ENCODE measurements at regions not wholly inside any gene's neighbourhood (a gene's known extent, or its start where the extent isn't known, plus 50 kb on each side); places are given as distances from the start of the nearest gene placed in this dataset.

- ATAC-seq (no peak), DNase-seq (no peak)
These were observed 234.9 kb downstream of the OPA1 start for GRCh38 chr3:193827871-193828270.

DNA sequence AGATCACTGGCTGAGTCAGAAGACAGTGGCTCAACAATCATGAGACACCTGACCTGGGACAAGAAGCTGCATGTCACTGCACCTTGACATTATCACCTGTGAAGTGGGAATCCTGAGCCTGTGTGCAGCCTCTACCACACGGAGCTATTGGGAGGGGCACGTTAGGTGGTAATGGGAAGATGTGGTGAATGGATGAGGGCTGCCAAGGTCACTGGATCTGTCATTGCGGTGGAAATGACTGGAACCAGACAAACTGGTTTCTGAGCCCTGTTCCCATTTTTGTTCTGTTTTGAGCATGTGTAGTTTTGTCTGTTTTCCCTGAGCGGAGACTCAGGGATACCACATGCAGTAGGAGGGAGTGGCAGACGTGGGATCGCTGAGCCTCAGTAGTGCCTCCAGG is 235.5 kb downstream of the OPA1 start:
- no peak for DNase-seq
- ATAC-seq, result no peak

DNA sequence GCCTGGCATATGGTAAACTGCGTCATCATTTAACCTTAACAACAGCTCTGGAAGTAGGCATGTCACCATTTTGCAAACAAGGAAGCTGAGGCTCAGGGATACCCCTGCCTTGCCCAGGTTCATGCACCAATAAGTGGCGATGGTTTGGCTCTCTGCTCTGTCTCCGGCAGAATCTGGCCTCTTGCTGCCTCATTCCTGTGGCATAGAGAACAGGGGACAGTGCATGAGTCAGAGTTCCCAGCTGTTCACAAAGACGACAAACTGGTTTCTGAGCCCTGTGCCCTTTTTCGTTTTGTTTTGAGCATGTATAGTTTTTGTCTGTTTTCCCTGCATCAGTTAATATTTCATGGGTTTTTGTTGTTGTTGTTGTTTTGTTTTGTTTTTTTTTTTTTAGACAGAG is 236.8 kb downstream of the OPA1 start:
- no peak for DNase-seq
- no peak for ATAC-seq

- DNase-seq, result no peak
- ATAC-seq, result no peak
These were observed 237.8 kb downstream of the OPA1 start for GRCh38 chr3:193830791-193831191.

- ATAC-seq, result no peak
- no peak for DNase-seq
These were observed 238.8 kb downstream of the OPA1 start for GRCh38 chr3:193831495-193832455.

- DNase-seq (no peak), ATAC-seq (no peak)
These were observed 239.9 kb downstream of the OPA1 start for GRCh38 chr3:193832833-193833413.

- DNase-seq (no peak), ATAC-seq (no peak)
These were observed 240.6 kb downstream of the OPA1 start for GRCh38 chr3:193833592-193833991.

DNA sequence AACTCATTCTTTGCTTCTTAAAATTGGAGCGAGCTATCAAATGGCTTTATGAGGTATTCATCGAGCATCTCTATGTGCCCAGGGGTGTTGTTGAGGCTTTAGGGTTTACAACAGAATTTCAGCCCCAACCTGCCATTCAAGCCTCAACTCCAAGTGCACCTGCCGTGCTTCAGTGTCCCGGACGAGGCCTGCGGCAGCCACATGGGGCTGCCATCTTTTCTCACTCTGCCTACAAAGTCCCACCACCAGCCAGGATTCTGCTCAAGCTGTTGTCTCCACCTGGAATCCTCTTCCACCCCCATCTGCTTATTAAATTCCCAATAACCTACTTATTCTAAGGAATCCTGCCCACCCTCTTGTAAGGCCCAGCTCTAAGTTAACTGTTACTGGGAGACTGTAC is 242.4 kb downstream of the OPA1 start:
- ATAC-seq (no peak), DNase-seq (no peak)

- DNase-seq (no peak), ATAC-seq (no peak)
These were observed 243.5 kb downstream of the OPA1 start for GRCh38 chr3:193836511-193836910.

- no peak for DNase-seq
- ATAC-seq, result no peak
These were observed 243.9 kb downstream of the OPA1 start for GRCh38 chr3:193836918-193837317.

DNA sequence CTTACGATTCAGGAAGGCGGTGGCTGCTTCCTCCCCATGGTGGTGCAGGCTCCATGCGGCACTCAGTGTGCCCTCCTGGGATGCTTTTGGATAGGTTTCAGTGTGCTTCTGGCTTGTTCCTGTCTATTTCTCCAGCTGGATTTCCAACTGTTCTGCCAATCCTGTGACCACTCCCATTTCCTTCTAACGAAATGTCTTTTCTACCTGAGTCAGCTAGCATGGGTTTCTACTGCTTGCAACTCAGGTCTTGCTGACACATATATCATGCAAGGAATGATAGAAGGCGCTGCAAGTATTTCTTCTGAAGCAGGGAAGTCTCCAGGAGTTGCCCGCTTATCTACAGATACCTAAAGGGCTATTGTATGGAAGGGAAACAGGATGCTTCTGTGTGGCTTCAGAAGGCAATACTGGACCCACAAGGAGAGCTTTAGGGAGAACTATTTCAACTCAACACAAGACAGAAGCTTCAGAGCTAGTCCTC is 244.4 kb downstream of the OPA1 start:
- ATAC-seq (no peak), DNase-seq (no peak)

- no peak for ATAC-seq
- DNase-seq, result no peak
These were observed 247.2 kb downstream of the OPA1 start for GRCh38 chr3:193840111-193840641.

DNA sequence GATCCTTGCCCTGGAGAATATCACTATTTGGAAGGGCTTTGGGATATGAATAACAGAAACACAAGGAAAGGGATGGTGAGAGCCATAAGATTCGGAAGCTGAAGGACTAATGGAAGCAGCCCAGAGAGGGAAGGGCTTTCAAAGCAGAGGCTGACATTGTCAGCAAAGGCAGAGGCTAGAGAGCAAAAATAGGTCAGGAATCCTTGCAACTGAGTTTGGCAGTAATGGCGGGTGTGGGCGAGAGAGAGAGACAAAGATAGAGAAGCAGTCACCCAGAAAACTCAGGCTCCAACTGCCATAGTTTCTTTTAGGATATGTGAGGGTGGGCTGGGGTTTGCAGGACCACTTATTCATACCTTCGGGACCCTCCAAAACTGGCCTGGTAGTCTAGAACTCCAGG is 248.6 kb downstream of the OPA1 start:
- DNase-seq (no peak), ATAC-seq (no peak)

DNA sequence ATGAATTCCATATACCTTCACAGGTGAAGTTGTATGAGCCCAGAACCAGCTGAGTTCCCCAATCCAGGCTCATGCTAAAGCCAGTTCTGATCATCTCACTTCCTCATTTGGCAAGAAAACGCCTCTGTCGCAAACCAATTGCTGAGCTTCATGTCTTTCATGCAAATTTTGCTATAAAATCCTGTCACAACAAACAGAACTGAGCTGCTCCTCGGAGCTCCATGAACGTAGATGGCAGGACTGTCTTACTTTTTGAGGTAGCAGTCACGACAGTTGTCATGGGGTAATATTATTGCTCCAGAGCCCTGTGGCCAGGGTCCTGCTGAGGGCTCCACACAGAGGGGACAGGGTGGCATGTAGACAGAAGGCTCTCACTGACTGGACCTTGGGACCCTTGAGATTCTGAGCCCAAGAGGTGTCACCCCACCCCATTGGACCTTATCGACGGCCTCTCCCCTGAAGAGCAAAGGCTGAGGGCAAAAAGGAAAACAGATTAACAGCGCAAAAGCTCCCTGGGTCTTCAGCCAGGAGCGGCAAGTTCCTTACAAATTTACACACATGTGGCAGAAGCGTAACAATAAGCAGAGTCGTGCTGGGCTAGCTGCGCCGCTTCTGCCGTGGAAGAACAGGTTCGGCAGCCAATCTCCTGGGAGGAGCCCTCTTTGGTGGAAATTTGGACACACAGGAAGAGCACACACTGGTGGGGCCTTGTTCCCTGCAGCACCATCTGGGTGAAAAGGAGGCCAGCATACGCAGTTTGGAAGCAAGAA is 249.2 kb downstream of the OPA1 start:
- DNase-seq (no peak), ATAC-seq (no peak)

GRCh38 chr3:193842832-193843473 is 249.9 kb downstream of the OPA1 start:
- no peak for ATAC-seq

GRCh38 chr3:193843474-193844301 is 250.7 kb downstream of the OPA1 start:
- no peak for ATAC-seq

More at GRCh38 chr3:193842832-193843473, 249.9 kb downstream of the OPA1 start:
- no peak for DNase-seq

GRCh38 chr3:193844472-193844871 is 251.5 kb downstream of the OPA1 start:
- ATAC-seq (no peak), DNase-seq (no peak)

More at GRCh38 chr3:193843474-193844301, 250.7 kb downstream of the OPA1 start:
- DNase-seq, result no peak

- ATAC-seq, result no peak
- DNase-seq, result no peak
These were observed 252.1 kb downstream of the OPA1 start for GRCh38 chr3:193845144-193845543.

DNA sequence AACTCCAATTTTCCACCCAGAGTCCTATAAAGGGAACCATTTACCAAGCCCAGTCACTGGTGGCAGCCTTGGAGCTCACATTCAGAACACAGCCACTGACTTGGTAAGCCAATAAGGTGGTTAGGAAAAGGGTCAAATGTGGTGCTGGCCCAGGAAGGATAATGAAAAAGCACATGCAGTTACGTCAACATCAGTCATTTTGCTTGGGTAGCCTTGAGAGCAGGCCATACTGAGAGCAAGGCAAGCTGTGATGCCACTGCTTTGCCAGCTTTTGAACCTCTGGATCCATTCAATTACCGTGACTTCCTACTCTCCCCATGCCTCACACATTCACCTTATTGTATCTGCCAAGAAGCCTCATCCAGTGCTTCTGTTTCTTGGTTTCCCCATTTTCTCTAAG is 253.6 kb downstream of the OPA1 start:
- DNase-seq (no peak), ATAC-seq (no peak)

DNA sequence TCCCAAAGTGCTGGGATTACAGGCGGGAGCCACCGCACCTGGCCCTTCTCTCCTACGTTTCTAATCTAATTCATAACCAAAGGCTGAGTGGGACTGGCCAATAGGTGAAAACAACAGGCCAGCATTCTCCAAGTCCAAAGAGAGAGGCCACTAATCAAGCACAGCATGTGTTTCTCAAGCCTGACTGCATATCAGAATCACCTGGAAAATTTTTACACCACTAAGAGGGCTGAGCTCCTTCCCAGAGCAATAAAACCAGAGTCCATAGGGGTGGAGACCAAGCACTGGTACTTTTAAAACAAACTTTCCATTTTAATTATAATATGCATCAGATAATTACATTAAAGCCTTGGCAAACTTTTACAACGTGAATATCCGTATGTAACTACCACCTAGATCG is 254.4 kb downstream of the OPA1 start:
- ATAC-seq (no peak), DNase-seq (no peak)

DNA sequence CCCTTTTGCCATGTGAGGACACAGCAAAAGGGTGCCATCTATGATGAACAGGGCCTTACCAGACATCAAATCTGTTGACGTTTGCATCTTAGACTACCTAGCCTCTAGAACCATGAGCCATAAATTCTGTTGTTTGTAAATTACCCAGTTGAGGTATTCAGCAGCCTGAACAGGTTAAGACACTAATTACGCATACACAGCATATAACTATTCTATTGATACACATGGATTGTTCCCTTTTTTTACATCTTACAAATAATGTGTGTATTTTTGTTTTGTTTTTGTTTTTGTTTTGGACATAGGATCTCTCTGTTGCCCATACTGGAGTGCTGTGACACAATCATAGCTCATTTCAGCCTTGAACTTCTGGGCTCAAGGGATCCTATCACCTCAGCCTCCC is 255.5 kb downstream of the OPA1 start:
- no peak for ATAC-seq
- no peak for DNase-seq

All from stimulated activated naive CD8-positive, alpha-beta T cell treated with anti-CD3 and anti-CD28 coated beads, Interleukin-15, Interleukin-2, amounts not matched to agents 100 U/mL and 50 U/mL, for 24 hours (primary cell).